Karpas-422 (cell line): ENCODE measurements at regions not wholly inside any gene's neighbourhood (a gene's known extent, or its start where the extent isn't known, plus 50 kb on each side); places are given as distances from the start of the nearest gene placed in this dataset.
"Not testable (repeated sequence)": the region's sequence is repeated elsewhere in the genome, so short reads cannot be mapped to it uniquely, and the experiment has no call there.

Source experiments
- DNase-seq: peaks from one replicate; pipeline ENCODE4 v3.0.0-alpha.2; 2015
- H2AFZ ChIP-seq: fragments of 200-600 bp; sonication (generic); 2 replicates; pipeline ENCODE4 v1.6.1; 2014; ENCODE audit warnings: antibody characterized with exemption, low read length, mixed read lengths
- H3K27ac ChIP-seq: fragments of 200-600 bp; sonication (generic); 2 replicates; pipeline ENCODE4 v1.5.1; 2014; ENCODE audit warnings: mild to moderate bottlenecking, low read length, moderate library complexity
- H3K27me3 ChIP-seq: fragments of 200-600 bp; sonication (generic); 2 replicates; pipeline ENCODE4 v1.6.1; 2014; ENCODE audit warnings: low read length, mixed read lengths
- H3K36me3 ChIP-seq: fragments of 200-600 bp; sonication (generic); 2 replicates; pipeline ENCODE4 v1.6.1; 2014; ENCODE audit warnings: low read length, mixed read lengths; ENCODE audit not compliant: insufficient read depth
- H3K4me1 ChIP-seq: fragments of 200-600 bp; sonication (generic); 2 replicates; pipeline ENCODE4 v1.6.1; 2014; ENCODE audit warnings: mild to moderate bottlenecking, low read length, mixed read lengths
- H3K4me2 ChIP-seq: fragments of 200-600 bp; sonication (generic); 2 replicates; pipeline ENCODE4 v1.6.1; 2014; ENCODE audit warnings: low read length, low read depth, mild to moderate bottlenecking; ENCODE audit not compliant: poor library complexity, severe bottlenecking
- H3K4me3 ChIP-seq: fragments of 200-600 bp; sonication (generic); 2 replicates; pipeline ENCODE4 v1.5.1; 2014; ENCODE audit warnings: mild to moderate bottlenecking, antibody characterized with exemption, low read length, mixed read lengths
- H3K79me2 ChIP-seq: fragments of 200-600 bp; sonication (generic); 2 replicates; pipeline ENCODE4 v1.6.1; 2014; ENCODE audit warnings: mild to moderate bottlenecking, low read length, mixed read lengths
- H3K9ac ChIP-seq: fragments of 200-600 bp; sonication (generic); 2 replicates; pipeline ENCODE4 v1.6.0; 2014; ENCODE audit warnings: low read length
- H3K9me2 ChIP-seq: fragments of 200-600 bp; sonication (generic), shearing (Covaris generic); replicated peaks from 2 replicates; pipeline ENCODE4 v1.6.0; 2014; ENCODE audit warnings: mild to moderate bottlenecking, low read length, moderate library complexity; ENCODE audit not compliant: insufficient read depth
- H3K9me3 ChIP-seq: fragments of 300-700, 200-600 bp; sonication (generic); 2 replicates; pipeline ENCODE4 v1.6.1; 2014; ENCODE audit warnings: low read length, mixed read lengths
- H4K20me1 ChIP-seq: fragments of 200-600 bp; sonication (generic); 2 replicates; pipeline ENCODE4 v1.6.1; 2014; ENCODE audit warnings: mild to moderate bottlenecking, antibody characterized with exemption, low read length, low read depth; ENCODE audit not compliant: insufficient read depth

DNA sequence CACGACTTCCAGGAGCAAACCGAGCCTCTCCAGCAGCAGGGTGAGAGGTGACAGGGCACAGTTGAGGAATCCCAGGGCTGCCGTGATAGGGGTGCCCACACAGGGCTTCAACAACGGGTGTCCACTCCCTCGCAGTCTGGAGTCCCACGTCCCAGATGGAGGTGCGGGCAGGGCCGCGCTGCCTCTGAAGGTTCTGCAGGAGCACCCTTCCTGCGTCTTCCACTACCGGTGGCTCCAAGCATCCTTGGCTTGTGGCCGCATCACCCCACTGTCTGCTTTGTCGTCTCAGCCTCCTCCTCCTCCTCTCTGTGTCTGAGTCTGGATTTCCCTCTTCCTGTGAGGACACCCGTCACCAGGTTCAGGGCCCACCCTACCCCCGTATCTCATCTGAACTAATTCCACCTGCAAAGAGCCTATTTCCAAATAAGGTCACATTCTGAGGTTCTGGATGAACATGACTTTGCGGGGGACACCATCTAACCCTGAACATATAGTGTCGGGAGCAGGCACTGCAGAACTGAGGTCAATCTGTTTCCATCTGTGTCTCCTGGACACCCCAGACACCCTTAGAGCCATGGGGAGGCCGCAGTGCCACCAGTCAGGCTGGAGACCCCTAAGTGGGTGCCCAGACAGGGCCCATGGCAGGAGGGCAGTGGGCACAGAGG, 117.3 kb upstream of the FOXD4L5 start:
- not testable (repeated sequence) for H3K36me3 ChIP-seq, H2AFZ ChIP-seq, H3K4me3 ChIP-seq, H3K9me2 ChIP-seq, H3K27me3 ChIP-seq, H3K9me3 ChIP-seq, DNase-seq, H3K79me2 ChIP-seq, H3K4me1 ChIP-seq, H3K4me2 ChIP-seq, H3K9ac ChIP-seq, H3K27ac ChIP-seq, H4K20me1 ChIP-seq

DNA sequence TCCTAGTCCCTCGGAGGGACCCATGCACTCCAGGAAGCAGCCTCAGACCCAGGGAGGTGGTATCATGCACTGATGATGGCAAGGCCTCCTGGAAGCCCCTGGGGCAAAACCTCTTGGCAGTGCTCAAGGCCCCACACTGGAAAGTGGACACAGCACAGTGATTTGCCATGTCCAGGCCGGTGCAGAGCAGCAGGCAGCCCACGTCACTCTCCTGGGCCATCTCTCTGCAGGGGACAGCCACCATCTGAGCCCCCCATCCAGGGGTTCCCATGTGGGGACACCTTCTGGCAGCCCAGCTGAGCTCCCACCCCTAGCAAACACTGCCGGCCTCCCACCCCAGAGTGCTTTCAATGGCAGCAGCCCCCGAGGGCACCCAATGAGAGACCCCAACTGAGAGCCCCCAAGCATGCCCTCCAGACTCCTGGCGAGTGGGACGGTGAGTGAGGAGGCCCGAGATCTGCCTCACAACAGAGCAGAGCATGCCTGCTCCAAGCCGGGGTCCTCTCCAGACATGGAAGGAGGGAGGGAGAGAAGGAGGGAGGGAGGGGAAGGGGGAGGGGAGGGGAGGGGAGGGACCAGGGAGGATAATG, 116.5 kb upstream of the FOXD4L5 start:
- H4K20me1 ChIP-seq, H3K4me3 ChIP-seq, H3K4me1 ChIP-seq, H3K27ac ChIP-seq, H3K4me2 ChIP-seq, H3K9me2 ChIP-seq, H3K79me2 ChIP-seq, H3K9ac ChIP-seq, H3K27me3 ChIP-seq, H3K36me3 ChIP-seq, H2AFZ ChIP-seq, H3K9me3 ChIP-seq, DNase-seq: not testable (repeated sequence)

DNA sequence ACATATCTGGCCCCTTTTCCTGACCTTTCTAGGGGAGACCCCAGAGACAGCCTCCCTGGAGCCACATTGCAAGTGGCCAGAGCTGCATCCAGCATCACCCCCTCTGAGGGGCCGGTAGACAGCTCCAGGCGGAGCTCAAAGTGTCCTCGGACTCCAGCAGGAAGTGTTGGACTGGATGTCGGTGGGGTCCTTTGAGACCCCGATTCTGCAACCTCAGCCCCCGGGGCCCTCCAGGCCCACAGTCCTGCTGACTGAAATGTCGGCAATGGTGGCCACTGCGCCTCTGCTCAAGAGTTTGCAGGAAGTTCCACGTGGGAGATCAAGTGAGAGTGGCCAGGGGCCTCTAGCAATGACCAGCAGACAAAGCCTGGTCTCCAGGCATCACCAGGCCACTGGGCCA, 115.9 kb upstream of the FOXD4L5 start:
- Histone ChIP-seq H3K79me2 (no peaks in the 10 kb centered on the region), H3K9ac (no peak overlapping the region), H3K4me1 (no peaks in the 10 kb centered on the region), H3K4me2 (no peak overlapping the region), H3K9me2 (no peaks in the 10 kb centered on the region), H3K9me3 (no peaks in the 10 kb centered on the region; the same call in 1 of the 2 replicates), H3K27ac (no peak overlapping the region), H2AFZ (no peak overlapping the region), H3K36me3 (no peaks in the 10 kb centered on the region), H3K4me3 (no peak overlapping the region), H4K20me1 (no peaks in the 10 kb centered on the region), H3K27me3 (no peaks in the 10 kb centered on the region)
- DNase-seq = no peak

DNA sequence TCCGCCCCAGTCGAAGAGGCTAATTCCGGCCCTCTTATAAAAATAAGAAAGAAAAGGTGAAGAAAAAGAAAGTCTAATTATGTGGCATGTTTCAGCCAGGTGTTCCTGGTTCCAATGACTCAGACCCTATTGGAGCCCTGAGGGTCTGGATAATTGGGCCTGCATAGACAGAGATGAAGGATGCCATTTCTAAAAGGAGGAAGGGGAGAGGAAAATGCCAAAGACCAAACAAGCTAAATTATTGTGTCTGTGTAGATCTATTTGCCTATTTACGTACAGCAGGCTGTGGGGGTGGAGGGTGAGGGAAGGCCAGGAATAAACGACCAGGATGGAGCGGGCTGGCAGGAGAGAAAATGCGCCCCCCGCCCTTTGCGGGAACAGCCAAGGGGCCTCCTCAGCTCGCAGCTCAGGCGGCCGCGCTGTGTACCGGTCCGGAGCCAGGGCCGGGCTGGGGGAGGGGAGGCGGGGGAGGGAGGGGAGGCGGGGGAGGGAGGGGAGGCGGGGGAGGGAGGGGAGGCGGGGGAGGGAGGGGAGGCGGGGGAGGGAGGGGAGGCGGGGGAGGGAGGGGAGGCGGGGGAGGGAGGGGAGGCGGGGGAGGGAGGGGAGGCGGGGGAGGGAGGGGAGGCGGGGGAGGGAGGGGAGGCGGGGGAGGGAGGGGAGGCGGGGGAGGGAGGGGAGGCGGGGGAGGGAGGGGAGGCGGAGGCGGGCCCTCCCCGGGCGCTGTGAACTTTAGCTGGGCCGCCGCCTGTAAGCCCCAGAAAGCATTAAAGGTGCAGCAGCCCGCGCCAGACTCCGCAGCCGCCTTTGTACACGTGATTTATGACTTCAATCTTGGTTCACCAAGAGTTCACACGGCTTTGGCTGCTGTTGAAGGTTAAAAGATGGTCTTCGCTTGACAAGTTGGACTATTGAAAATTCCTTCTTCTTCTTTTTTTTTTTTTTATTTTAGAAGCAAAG, 113.0 kb upstream of the FOXD4L5 start:
- not testable (repeated sequence) for H3K4me2 ChIP-seq, H3K9me3 ChIP-seq, H2AFZ ChIP-seq, H3K4me1 ChIP-seq, H3K9ac ChIP-seq, H4K20me1 ChIP-seq, H3K27me3 ChIP-seq, H3K9me2 ChIP-seq, H3K36me3 ChIP-seq, DNase-seq, H3K27ac ChIP-seq, H3K4me3 ChIP-seq, H3K79me2 ChIP-seq

DNA sequence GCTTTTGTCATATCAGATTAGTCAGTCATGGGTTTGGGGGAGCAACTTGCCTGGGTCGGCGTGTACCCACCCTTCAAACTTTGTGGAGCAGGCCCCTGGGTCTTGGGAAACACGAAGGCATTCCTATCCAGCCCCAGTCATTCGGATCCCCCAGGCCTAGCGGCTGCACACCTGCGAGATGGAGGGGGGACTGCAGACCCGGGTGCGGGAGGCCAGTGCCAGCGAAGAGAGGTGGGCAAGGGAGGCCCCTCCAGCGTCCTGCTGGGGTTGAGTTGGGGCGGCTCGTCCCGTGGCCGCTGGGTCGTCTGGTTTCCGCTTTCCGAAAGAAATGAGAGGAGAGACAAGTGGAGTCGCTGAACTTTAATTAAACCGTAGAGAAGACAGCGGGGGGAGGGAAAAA, 112.2 kb upstream of the FOXD4L5 start:
- H4K20me1 ChIP-seq, H3K4me3 ChIP-seq: not testable (repeated sequence)

DNA sequence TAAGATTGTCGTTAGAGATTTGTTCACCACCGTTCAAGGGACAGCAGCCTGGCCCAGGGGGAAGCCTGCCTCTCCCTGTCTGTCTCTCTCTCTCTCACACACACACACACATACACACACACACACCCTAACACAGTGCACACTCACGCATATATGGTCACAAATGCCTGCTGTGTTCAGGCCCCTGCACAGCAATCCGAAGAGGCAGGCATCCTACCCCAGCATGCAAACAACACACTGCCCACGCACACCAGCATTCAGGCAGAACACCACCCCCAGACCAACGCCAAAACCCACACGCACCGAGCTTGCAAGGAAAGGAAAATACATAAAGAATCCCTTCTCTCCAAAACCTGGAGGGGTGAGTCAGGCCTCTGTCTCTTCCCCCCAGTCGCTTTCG, 111.6 kb upstream of the FOXD4L5 start:
- not testable (repeated sequence) for H3K9me3 ChIP-seq, H3K9ac ChIP-seq, H2AFZ ChIP-seq, H3K36me3 ChIP-seq, H3K4me2 ChIP-seq, H3K4me1 ChIP-seq, DNase-seq, H3K79me2 ChIP-seq, H4K20me1 ChIP-seq, H3K9me2 ChIP-seq, H3K27me3 ChIP-seq, H3K27ac ChIP-seq, H3K4me3 ChIP-seq

More for the DNA sequence above, 112.2 kb upstream of the FOXD4L5 start:
- not testable (repeated sequence) for DNase-seq, H3K4me2 ChIP-seq, H3K36me3 ChIP-seq, H3K27ac ChIP-seq, H3K4me1 ChIP-seq, H3K79me2 ChIP-seq, H3K9ac ChIP-seq, H2AFZ ChIP-seq, H3K9me2 ChIP-seq, H3K27me3 ChIP-seq, H3K9me3 ChIP-seq

DNA sequence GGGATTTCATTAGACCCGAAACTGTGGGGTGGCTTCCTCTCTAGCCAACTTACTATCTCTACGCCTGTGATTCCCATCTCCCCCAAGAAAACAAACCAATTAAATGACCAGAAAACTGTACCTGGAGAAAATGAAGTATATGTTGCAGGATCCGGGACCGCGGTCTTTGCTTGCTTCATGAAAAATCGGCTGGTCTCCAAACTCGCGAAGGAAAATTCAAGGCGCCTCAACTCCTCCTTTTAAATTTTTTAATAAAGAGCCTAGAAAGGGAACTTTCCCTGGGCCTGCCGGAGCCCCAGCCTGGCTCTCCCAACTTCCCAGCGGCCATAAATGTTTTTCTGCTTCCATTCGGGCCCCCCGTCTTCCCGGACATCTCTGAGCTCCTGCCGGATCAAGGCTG, 110.8 kb upstream of the FOXD4L5 start:
- H3K27me3 ChIP-seq, H3K36me3 ChIP-seq, H3K4me3 ChIP-seq, H4K20me1 ChIP-seq, H3K4me2 ChIP-seq, DNase-seq, H3K4me1 ChIP-seq, H3K9ac ChIP-seq, H3K9me2 ChIP-seq, H3K27ac ChIP-seq, H2AFZ ChIP-seq, H3K9me3 ChIP-seq, H3K79me2 ChIP-seq: not testable (repeated sequence)

DNA sequence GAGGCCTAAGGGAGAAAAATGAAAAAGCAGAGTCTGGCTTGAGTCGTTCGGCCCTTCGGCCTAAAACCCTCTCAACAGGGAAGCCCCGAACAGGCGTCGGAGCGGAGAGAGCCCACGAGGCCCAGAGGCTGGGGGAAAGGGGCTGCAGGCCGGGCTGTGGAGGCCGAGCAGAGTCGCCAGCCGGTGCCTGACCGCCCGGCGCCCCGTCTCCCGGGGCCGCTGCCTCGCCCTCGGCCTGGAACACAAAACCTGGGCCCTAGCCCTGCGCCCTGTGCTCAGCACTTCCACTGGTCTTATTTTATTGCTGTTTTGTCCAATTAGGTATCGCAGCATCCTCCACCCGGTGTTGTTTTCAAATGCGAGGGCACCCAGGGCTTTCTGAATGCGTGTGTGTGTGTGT, 110.1 kb upstream of the FOXD4L5 start:
- H3K27me3 ChIP-seq, H3K4me3 ChIP-seq, H3K4me2 ChIP-seq, H3K9ac ChIP-seq, H2AFZ ChIP-seq, DNase-seq, H3K36me3 ChIP-seq, H3K4me1 ChIP-seq, H3K27ac ChIP-seq, H3K9me2 ChIP-seq, H4K20me1 ChIP-seq, H3K79me2 ChIP-seq, H3K9me3 ChIP-seq: not testable (repeated sequence)
